Stimulated activated CD8-positive, alpha-beta memory T cell treated with anti-CD3 and anti-CD28 coated beads, Interleukin-4, amount 100 ng/mL, for 1 hour (primary cell): ENCODE measurements at regions not wholly inside any gene's neighbourhood (a gene's known extent, or its start where the extent isn't known, plus 50 kb on each side); places are given as distances from the start of the nearest gene placed in this dataset.
"Not testable (repeated sequence)": the region's sequence is repeated elsewhere in the genome, so short reads cannot be mapped to it uniquely, and the experiment has no call there.

Experiments
- DNase-seq, 2 donors: peaks; one replicate each; pipeline ENCODE4 v3.0.0-alpha.2; 2020; ENCODE audit warnings: low read depth in 2 of 2, low spot score in 1 of 2

DNA sequence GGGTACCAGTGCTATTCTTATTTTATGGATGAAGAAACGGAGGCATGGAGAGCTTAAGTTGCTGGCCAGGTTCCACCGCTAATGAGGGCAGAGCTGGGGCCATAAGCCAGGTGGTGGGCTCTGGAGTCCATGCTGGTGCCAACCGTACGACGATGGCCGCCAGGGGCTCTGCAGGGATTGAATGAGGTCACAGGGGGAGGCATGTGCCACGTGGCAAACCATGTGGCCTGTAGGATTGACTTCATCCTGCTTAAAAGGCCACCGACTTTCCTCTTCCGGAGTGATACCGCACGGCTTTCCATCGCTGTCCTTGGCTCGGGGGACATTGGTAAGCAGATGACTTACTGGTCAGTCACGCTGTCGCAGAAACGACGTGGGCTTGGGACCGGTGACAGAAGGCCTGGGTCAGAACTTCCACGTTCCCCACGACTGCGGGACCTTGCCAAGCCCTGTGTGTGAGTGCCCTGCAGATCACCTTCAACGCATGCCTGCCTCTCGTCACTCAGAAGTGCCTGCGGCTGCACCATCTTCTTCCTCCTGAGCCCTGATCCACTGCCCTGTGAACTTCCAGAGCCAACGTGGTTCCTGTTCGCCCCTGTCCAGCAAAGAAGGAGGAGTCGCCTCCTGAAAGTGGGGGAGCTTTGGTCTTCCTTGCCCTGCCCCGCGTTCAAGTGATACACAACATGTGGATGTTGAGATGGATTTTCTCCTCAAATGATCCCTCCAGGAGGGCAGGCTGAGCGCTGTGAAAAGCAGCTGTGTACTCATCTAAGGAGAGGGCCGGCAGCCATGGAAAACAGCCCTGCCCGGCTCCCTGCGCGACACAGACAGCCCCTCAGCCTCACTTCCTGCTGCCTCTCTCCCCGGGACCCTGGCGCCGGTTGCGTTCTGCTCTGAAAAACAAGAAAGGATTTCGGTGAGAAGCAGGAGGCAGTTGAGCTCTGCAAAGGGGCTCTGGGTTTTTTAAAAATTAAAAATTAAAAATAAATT, 176.7 kb downstream of the C16orf95 start:
- no peak for DNase-seq

DNA sequence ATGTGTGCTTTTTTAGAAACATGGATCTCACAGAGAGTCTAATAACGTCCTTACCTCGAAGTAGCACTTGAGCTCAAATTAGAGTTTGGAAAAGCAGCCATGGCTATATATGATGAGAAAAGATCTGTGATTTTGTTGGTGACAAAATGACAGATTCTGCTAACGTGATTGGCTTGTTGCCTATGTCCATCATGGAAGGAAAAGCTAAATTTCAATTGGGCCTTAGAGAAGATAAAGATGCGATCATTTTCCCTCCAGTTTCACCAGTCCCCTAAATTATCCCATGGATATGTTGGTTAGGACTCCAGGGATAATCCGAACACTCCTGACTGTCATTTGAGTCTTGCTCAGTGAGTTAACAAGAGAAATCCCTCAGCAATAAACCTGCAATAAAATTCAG, 175.8 kb downstream of the C16orf95 start:
- DNase-seq: no peak

DNA sequence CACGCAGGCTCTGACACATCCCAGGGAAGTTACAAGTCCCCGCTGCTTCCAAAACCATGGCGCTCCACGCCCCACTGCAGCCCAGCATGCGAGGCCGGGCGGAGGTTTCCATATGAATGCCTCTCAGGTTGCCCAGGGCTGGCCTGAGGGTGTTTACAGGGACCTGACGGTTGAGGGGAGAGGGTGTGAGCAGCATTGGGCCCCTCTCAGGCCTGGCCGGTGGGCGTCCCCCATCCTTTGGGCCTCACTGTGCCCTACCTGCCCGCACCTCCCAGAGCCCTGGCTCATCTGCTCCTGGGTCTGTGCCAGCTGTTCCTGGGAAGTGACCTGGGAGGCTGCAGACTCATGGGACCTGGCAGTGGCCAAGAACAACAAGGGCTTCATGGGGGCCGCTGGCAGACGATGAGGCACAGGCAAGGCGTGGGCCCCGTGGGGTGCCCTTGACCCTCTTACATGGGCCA, 173.5 kb downstream of the C16orf95 start:
- DNase-seq: no peak

DNA sequence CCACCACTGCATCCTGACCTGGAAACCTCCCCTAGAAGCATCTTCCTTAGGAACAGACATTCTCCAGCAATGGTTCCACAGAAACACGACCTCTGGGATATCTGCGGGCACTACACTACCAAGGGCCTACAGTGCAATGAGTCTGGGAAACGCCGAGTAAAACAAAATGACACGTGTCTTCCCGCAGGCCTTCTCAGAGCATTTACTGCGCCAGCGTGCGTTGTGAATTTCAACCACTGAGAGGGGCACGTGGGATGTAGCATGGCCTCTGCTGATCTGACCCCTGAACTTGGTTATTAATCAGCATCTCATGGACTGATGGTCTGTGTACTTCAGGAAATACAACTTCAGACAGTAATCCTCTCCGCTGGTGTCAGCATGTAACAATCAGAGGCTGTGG, 173.0 kb downstream of the C16orf95 start:
- DNase-seq: no peak

DNA sequence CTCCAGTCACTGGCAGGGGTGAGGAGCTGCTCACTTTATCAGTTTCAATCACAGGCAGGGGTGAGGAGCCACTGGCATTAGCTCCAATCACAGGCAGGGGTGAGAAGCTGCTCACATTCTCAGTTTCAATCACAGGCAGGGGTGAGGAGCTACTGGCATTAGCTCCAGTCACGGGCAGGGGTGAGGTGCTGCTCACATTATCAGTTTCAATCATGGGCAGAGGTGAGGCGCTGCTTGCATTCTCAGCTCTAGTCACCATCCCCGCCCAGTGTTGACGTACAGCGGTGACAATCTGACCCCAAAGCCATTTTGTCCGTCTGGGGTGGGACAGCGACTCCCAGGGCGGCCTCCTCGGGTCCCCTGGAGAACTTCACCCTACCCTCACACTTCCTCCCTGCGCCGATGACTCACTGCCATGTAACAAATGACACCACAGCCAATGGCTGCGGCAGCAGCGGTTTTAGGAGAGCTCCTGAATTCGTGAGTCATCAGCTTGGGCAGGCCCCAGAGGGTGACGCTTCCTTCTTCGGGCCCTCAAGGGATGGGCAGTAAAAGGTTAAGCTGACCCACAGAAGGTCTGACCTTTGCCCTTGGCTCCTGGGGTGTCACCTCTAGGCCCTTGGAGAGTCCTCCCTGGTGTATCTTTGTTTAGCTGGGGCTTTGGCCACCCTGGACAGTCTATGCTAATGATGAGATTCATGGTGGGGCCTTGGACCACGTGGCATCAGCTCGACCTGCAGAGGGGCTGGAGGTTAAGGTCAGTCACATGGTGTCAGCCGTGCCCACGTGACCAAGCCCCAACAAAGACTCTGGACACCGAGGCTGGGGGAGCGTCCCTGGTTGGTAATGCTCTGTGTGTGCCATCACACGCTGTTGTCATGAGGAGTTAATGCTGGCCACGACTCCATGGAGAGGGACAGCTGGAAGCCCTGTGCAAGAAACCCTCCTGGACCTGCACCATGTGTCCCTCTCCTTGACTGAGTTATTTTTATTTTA, 171.7 kb downstream of the C16orf95 start:
- DNase-seq: no peak

DNA sequence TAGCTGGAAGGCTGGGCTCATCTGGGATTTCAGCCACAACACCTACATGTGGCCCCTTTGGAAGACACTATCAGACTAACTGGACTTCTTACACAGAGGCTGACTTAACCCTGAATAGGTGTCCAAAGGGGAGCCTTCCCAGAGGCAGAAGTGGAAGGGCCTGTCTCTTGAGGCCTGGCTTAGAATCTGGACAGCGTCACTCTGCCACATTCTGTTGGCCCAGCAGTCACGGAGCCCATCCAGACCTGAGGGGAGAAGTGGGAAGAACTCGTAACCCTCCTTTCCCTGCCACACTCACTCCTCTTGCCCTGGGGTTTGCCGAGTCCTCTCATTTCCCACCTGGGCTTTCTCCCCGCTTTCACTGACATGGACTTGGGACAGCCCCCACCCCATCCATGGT, 170.5 kb downstream of the C16orf95 start:
- DNase-seq: no peak

DNA sequence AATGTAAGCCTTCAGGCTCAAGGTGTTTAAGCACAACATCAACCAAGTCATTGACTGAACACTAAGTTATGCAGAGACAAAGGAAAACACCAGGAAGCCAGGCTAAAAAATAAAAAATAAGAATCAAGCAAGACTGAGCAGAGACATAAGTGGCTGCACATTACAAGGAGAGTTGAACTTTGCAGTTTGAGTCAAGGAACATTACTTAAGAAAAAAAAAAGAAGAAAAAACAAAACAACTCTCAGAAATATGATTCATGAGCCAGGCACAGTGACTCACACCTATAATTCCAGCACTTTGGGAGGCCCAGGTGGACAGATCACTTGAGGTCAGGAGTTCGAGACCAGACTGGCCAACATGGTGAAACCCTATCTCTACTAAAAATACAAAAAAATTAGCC, 168.1 kb downstream of the C16orf95 start:
- DNase-seq: no peak

DNA sequence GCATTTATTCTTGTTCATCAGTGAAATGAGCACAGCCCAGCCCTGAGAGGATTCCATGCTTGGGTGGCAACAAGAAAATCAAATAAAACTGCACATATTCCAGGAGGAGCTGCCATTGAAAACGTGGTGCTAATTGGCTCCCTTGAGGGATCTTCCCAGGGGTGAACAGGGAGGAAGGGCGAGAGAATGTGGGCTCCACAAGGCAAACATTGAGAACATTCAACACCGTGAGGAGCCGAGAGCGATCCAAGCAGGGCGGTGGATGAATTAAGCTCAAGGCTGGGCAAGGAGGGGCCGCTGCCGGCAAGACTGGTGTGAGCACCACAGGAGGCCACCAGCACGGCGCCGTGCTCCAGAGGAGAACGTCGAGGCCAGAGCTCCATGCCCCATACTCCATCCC, 166.9 kb downstream of the C16orf95 start:
- DNase-seq: no peak

DNA sequence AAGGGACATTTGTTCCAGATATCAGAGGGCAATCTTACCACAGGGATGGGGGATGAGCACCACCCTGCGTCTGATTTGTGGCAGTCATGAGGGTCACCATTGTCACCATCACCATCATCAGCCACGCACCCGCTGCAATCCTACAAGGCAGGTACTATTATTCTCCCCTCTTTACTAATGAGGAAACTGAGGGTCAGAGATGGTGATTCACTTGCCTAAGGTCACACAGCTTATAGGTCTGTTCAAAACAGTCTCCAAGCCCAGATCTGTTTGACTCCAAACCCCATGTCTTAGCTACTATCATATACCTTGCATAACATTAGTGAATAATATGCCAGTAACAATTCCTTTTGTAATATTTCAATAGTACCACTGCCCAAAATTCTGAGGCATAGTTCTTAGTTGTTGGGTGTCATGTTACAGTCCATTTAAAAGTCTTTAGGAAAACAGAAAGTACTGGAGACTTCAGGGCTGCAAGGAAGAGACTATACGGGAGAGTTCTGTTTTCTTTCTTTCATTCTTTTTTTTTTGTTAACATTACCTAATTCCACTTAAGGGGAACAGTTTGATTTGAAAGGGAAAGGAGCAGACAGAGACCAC, 166.4 kb downstream of the C16orf95 start:
- no peak for DNase-seq

DNA sequence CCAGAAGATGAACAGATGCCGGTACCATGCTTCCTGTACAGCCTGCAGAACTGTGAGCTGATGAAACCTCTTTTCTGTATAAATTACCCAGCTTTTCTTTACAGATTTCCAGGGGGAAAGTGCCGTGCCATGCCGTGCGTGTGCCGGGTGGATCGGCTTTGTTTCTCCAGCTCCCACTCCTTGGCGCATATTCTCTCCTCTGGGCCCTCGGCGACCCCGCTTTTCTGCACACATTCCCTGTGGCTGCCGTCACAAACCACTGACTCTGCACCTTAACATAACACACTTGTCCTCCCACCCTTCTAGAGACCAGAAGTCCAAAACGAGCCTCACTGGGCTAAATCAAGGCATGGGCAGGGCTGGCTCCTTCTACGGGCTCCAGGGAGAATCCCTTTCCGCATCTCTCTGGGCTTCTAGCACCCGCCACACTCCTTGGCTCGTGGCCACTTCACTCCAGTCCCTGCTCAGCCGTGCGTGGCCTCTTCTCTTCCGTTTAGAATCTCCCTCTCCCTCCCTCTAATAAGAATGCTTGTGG, 164.9 kb downstream of the C16orf95 start:
- DNase-seq: no peak

DNA sequence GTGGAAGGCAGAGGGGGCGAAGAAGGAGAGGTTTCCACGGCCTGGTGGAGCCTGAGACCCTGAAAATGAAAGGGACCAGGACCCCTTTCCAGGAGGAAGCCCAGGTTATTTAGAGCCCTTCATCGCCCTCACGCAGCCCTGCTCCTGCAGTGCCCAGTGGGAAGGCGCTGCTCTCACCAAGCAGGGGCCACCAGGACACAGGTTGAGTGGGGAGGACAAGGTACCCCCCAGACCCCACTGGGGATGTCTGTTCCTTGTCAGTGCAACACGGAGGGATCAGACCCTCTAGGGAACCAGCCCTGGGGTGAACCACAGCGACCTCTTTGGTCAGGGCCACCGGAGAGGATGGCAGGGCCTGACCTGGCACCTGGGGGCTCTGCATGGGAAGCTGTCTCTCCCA, 163.9 kb downstream of the C16orf95 start:
- no peak for DNase-seq

DNA sequence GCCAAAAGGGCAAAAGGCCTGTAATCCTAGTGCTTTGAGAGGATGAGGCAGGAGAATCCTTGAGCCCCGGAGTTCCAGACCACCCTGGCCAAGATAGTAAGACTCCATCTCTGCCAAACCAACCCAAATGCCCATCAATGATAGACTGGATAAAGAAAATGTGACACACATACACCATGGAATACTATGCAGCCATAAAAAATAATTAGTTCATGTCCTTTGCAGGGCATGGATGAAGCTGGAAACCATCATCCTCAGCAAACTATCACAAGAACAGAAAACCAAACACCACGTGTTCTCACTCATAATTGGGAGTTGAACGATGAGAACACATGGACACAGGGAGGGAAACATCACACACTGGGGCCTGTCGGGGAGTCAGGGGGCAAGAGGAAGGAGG, 161.9 kb downstream of the C16orf95 start:
- DNase-seq: not testable (repeated sequence)

DNA sequence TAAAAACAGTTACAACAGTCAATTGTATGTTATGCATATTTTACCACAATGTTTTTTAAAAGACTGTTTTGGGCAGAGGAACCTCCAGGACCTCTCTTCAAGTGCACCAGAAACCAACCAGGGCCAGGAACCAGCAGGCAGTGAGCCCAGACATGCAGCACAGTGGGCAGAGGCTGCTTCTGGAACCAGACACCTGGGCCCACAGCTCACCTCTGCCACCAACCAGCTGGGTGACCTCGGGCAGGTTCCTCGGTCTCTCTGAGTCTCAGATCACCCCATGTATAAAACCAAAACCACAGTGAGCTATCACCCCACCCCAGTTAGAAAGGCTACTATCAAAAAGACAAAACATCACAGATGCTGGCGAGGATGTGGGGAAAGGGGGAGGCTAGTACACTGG, 161.0 kb downstream of the C16orf95 start:
- DNase-seq: no peak

DNA sequence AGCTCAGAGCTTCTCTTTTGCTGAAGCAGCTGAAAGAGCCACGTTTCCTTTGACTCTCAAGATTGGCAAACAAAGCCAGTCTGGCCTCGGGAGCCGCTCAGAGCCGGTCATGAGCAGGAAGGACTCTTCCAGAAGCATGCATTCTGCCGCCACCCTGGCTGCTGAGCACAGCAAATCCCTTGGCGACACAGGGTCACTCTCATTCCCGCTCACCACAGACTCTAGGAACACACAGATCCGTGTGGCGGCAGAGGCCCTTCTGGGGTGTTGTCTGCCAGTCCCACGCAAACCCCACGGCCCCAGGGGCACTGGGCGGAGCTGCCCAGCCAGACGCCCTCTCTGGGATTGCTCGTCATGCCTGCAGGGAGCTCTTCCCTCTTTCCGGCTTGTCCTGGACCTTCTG, 157.0 kb downstream of the C16orf95 start:
- DNase-seq: no peak

DNA sequence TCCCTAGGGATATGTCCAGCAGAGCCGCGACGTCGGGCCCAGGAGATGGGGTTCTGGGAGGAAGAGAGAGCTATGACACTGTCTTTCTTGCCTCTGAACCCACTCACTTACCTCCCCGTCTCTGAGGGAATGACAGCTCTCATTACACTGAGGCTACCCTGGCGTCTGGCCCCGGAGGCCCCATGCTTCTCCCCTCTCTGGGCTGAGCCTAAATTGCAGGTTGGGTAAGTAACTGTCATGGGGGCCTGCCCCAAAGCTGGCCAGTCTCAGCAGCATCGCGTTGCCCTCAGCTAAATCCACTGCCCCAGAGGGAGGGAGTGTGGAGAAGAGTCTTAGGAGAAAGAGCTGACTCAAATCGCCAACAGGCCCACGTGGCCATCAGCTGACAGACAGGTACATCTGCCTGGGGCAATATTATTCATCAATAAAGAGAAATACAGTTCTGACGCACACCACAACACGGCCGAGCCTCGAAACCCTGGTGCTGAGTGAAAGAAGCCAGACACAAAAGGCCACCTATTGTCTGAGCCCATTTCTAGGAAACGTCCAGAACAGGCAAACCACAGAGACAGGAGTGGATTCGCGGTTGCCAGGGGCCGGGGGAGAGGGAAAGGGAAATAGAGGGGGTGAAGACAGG, 156.4 kb downstream of the C16orf95 start:
- DNase-seq: no peak

DNA sequence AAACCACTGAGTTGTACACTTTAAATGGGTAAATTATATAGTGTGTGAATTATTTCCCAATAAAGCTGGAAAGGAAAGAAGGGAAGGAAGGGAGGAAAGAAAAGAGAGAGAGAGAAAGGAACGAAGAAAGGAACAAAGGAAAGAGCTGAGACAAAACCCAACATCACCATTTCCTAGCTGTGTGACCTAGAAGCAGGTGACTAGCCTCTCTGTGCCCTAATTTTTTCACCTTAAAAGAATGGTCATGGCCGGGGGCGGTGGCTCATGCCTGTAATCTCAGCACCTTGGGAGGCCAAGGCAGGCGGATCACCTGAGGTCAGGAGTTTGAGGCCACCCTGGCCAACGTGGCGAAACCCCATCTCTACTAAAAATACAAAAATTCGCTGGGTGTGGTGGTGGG, 155.8 kb downstream of the C16orf95 start:
- not testable (repeated sequence) for DNase-seq

DNA sequence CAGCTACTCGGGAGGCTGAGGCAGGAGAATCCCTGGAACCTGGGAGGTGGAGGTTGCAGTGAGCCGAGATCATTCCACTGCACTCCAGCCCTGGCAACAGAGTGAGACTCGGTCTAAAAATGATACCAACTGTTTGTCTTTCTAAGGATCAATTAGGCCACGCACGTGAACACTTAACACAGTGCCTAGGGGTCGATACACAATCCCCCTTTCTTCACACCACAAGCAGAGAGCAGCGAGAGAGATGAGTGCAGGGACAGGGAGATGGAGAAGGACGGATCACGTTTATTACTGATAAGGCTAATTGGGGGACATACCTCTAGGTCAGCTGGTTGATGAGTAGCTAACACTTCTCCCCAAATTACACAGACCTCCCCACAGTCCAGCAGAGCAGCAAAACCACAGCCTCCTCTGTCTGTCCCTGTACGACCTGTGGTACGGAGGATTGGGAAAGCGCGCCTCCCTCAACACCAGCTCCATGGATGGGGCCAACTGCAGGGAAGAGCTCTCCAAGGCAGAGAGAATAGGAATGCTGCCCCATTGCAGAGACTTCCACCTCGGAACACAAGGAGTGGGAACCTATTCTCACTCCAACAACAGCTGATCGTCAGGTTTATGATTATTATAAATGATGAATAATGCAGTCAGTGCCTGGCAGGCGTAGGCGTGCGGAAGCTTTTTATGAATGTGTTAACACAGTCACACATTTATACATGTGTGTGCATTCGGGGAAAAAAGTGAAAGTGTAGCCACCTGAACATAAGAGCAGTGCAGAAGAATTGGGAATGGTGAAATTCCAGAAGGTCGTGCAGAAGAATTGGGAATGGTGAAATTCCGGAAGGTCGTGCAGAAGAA, 155.1 kb downstream of the C16orf95 start:
- no peak for DNase-seq

DNA sequence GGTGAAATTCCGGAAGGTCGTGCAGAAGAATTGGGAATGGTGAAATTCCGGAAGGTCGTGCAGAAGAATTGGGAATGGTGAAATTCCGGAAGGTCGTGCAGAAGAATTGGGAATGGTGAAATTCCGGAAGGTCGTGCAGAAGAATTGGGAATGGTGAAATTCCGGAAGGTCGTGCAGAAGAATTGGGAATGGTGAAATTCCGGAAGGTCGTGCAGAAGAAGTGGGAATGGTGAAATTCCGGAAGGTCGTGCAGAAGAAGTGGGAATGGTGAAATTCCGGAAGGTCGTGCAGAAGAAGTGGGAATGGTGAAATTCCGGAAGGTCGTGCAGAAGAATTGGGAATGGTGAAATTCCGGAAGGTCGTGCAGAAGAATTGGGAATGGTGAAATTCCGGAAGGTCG, 154.4 kb downstream of the C16orf95 start:
- not testable (repeated sequence) for DNase-seq

DNA sequence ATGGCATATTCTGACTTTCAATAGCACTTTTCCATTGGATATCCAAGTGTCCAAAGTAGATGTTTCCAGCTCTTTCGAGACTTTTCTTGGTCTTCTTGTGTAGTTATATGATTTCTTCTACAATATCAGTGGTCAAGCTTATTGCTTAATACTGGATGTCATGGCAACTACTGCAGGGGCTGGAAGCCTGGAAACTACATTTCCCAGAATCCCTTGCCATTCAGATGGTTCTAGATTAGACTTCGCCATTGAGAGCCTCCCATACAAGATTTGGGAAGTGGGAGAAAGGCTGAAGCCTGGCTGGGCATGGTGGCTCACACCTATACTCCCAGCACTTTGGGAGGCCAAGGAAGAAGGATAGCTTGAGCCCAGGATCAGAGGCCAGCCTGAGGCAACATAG, 153.6 kb downstream of the C16orf95 start:
- no peak for DNase-seq

DNA sequence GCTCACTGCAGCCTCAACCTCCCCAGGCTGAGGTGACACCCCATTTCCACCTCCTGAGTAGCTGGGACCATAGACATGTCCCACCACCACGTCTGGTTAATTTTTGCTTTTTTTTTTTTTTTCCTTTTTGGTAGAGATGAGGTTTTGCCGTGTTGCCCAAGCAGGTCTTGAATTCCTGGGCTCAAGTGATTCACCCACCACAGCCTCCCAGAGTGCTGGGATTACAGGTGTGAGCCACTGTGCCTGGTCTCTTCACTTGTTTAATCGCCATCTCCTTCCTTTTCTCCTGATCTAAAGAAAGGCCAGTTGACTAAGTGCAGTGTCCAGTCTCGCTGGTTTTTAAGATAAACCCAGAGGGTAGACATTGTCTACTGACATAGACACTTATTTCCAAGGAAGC, 152.0 kb downstream of the C16orf95 start:
- DNase-seq: no peak
